ENCODE measurements at regions not wholly inside any gene's neighbourhood (a gene's known extent, or its start where the extent isn't known, plus 50 kb on each side); places are given as distances from the start of the nearest gene placed in this dataset.

DNA sequence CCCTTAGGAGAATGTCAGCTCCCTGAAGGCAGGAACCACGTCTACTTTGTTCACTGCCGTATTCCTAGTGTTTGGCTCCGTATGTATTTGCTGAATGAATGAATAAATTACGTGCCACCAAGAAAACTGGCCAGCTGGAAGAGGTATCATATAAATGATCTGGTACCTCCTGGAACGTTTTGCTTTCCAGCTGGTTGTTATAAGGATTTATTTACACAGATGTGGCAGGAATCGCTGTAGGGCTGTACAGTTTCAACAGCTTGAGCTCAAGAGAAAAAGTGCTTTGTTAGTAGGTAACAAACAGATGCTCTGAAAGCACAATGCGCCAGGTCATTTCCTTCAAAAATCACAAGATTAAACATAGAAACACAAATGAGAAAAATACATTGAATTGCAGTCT, 108.8 kb upstream of the ATP2B2 start:
- TF ChIP-seq, protein P1, sequence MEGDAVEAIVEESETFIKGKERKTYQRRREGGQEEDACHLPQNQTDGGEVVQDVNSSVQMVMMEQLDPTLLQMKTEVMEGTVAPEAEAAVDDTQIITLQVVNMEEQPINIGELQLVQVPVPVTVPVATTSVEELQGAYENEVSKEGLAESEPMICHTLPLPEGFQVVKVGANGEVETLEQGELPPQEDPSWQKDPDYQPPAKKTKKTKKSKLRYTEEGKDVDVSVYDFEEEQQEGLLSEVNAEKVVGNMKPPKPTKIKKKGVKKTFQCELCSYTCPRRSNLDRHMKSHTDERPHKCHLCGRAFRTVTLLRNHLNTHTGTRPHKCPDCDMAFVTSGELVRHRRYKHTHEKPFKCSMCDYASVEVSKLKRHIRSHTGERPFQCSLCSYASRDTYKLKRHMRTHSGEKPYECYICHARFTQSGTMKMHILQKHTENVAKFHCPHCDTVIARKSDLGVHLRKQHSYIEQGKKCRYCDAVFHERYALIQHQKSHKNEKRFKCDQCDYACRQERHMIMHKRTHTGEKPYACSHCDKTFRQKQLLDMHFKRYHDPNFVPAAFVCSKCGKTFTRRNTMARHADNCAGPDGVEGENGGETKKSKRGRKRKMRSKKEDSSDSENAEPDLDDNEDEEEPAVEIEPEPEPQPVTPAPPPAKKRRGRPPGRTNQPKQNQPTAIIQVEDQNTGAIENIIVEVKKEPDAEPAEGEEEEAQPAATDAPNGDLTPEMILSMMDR (IDR thresholded peaks at IDR 0.05; ENCODE audit: low read depth, low read length), result no peak
- no peak for TF ChIP-seq EZH2phosphoT487 (IDR thresholded peaks at IDR 0.05; ENCODE audit: low read depth)

Data from OCI-LY3 (cell line).